ENCODE measurements at regions not wholly inside any gene's neighbourhood (a gene's known extent, or its start where the extent isn't known, plus 50 kb on each side); places are given as distances from the start of the nearest gene placed in this dataset.
"Not testable (repeated sequence)": the region's sequence is repeated elsewhere in the genome, so short reads cannot be mapped to it uniquely, and the experiment has no call there.

GRCh38 chr2:185585165-185585564 lies 153.4 kb upstream of the FSIP2 start:
- H4K5ac ChIP-seq (ENCODE audit: low read depth, low read length); H3K36me3 ChIP-seq (ENCODE audit: control insufficient read depth, insufficient read depth, low read length); H3K23ac ChIP-seq (ENCODE audit: low read depth, low read length); in situ Hi-C loops (cut with MboI; ENCODE audit: low sequenced_read_pairs); H3K4me2 ChIP-seq (ENCODE audit: low read depth, low read length); dilution Hi-C loops (cut with HindIII; ENCODE audit: low sequenced_read_pairs, unreplicated experiment); BruUV-seq (replicated peaks); H2BK5ac ChIP-seq (ENCODE audit: low read depth, low read length, poor library complexity, severe bottlenecking); H3K4me3 ChIP-seq (ENCODE audit: insufficient read depth, low read depth, low read length); POLR2A ChIA-PET (ENCODE audit: unreplicated experiment); H3K4ac ChIP-seq (ENCODE audit: low read depth, low read length); H3K14ac ChIP-seq (replicated peaks; ENCODE audit: low read depth, low read length); H3K79me1 ChIP-seq (ENCODE audit: low read depth in 1 of 2, low read length in 2 of 2); DNase-seq; H4K8ac ChIP-seq (ENCODE audit: low read depth in 2 of 2, low read length in 2 of 2); intact Hi-C loops (cut with micrococcal nuclease); H3K9me1 ChIP-seq (ENCODE audit: insufficient read depth, low read length); H2AK9ac ChIP-seq (replicated peaks; ENCODE audit: low read depth, low read length, poor library complexity); H3K56ac ChIP-seq (ENCODE audit: extremely low read depth, insufficient read depth, low read length); H3K27me3 ChIP-seq (ENCODE audit: control insufficient read depth, insufficient read depth, low read length); ATAC-seq (ENCODE audit: low read depth); H3K4me1 ChIP-seq (ENCODE audit: control insufficient read depth, insufficient read depth, low read length); H2AK5ac ChIP-seq (ENCODE audit: low read depth, low read length); H4K20me1 ChIP-seq (ENCODE audit: insufficient read depth, low read length); CTCF ChIA-PET; H4K91ac ChIP-seq (ENCODE audit: insufficient read depth, low read depth, low read length); H2BK15ac ChIP-seq (ENCODE audit: low read depth, low read length); H2AFZ ChIP-seq (replicated peaks; ENCODE audit: low read length, poor library complexity); H2BK20ac ChIP-seq (ENCODE audit: low read depth, low read length); H3K27ac ChIP-seq (ENCODE audit: insufficient read depth, low read length); H2BK120ac ChIP-seq (ENCODE audit: low read depth, low read length); H3K9ac ChIP-seq (ENCODE audit: low read depth, low read length); H3K18ac ChIP-seq (ENCODE audit: low read depth, low read length); H3K9me3 ChIP-seq (ENCODE audit: control insufficient read depth, insufficient read depth, low read length): not testable (repeated sequence)
- WGBS, 2 experiments (ENCODE audit: extremely low coverage in 2 of 2, insufficient read length in 1 of 2) = no CpG with 5 or more reads among the region's 5 CpGs

DNA sequence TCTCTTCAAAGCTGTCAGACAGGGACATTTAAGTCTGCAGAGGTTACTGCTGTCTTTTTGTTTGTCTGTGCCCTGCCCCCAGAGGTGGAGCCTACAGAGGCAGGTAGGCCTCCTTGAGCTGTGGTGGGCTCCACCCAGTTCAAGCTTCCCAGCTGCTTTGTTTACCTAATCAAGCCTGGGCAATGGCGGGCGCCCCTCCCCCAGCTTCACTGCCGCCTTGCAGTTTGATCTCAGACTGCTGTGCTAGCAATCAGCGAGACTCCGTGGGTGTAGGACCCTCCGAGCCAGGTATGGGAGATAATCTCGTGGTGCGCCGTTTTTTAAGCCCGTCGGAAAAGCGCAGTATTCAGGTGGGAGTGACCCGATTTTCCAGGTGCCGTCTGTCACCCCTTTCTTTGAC lies 147.3 kb upstream of the FSIP2 start:
- intact Hi-C loops (cut with micrococcal nuclease); BruUV-seq (replicated peaks); H2AK9ac ChIP-seq (replicated peaks; ENCODE audit: low read depth, low read length, poor library complexity); POLR2A ChIA-PET (ENCODE audit: unreplicated experiment); H4K91ac ChIP-seq (ENCODE audit: insufficient read depth, low read depth, low read length); H3K4me3 ChIP-seq (ENCODE audit: insufficient read depth, low read depth, low read length); H3K4ac ChIP-seq (ENCODE audit: low read depth, low read length); H3K9ac ChIP-seq (ENCODE audit: low read depth, low read length); H4K8ac ChIP-seq (ENCODE audit: low read depth in 2 of 2, low read length in 2 of 2); in situ Hi-C loops (cut with MboI; ENCODE audit: low sequenced_read_pairs); H3K27me3 ChIP-seq (ENCODE audit: control insufficient read depth, insufficient read depth, low read length); H2BK15ac ChIP-seq (ENCODE audit: low read depth, low read length); H2BK120ac ChIP-seq (ENCODE audit: low read depth, low read length); H3K4me2 ChIP-seq (ENCODE audit: low read depth, low read length); H3K9me3 ChIP-seq (ENCODE audit: control insufficient read depth, insufficient read depth, low read length); H3K4me1 ChIP-seq (ENCODE audit: control insufficient read depth, insufficient read depth, low read length); H3K27ac ChIP-seq (ENCODE audit: insufficient read depth, low read length); ATAC-seq (ENCODE audit: low read depth); H2AK5ac ChIP-seq (ENCODE audit: low read depth, low read length); H4K5ac ChIP-seq (ENCODE audit: low read depth, low read length); H2BK5ac ChIP-seq (ENCODE audit: low read depth, low read length, poor library complexity, severe bottlenecking); DNase-seq; H4K20me1 ChIP-seq (ENCODE audit: insufficient read depth, low read length); H3K18ac ChIP-seq (ENCODE audit: low read depth, low read length); H3K79me1 ChIP-seq (ENCODE audit: low read depth in 1 of 2, low read length in 2 of 2); H2AFZ ChIP-seq (replicated peaks; ENCODE audit: low read length, poor library complexity); H3K9me1 ChIP-seq (ENCODE audit: insufficient read depth, low read length); H2BK20ac ChIP-seq (ENCODE audit: low read depth, low read length); H3K56ac ChIP-seq (ENCODE audit: extremely low read depth, insufficient read depth, low read length); H3K36me3 ChIP-seq (ENCODE audit: control insufficient read depth, insufficient read depth, low read length); CTCF ChIA-PET; H3K23ac ChIP-seq (ENCODE audit: low read depth, low read length); dilution Hi-C loops (cut with HindIII; ENCODE audit: low sequenced_read_pairs, unreplicated experiment); H3K14ac ChIP-seq (replicated peaks; ENCODE audit: low read depth, low read length): not testable (repeated sequence)
- WGBS, 2 experiments (ENCODE audit: extremely low coverage in 2 of 2, insufficient read length in 1 of 2) = no CpG with 5 or more reads among the region's 14 CpGs

All from IMR-90 (cell line).